SIG-M5 treated with dmso at 0.1 percent for 504 hours (cell line): ENCODE measurements at regions not wholly inside any gene's neighbourhood (a gene's known extent, or its start where the extent isn't known, plus 50 kb on each side); places are given as distances from the start of the nearest gene placed in this dataset.
A peak's percentile ranks its signal among the peaks of the same experiment; 100 is the strongest.

Experiments
- DNase-seq: peaks from one replicate; lab custom pipeline; 2025; ENCODE audit not compliant: unreplicated experiment; lab: John Stamatoyannopoulos, UW

- no peak for DNase-seq
Measured at GRCh38 chr14:73782623-73783022, 68.4 kb upstream of the PNMA1 start.

- DNase-seq: no peak
Measured at GRCh38 chr14:73780896-73781295, 66.7 kb upstream of the PNMA1 start.

- no peak for DNase-seq
Measured at GRCh38 chr14:73780391-73780790, 66.2 kb upstream of the PNMA1 start.

GRCh38 chr14:73778736-73779135, 64.6 kb upstream of the PNMA1 start:
- no peak for DNase-seq

GRCh38 chr14:73777420-73777819, 63.2 kb upstream of the PNMA1 start:
- DNase-seq: peak; percentile 13

- DNase-seq: no peak
Measured at GRCh38 chr14:73776194-73776537, 62.0 kb upstream of the PNMA1 start.

GRCh38 chr14:73775339-73776193, 61.4 kb upstream of the PNMA1 start:
- no peak for DNase-seq

GRCh38 chr14:73774671-73775070, 60.5 kb upstream of the PNMA1 start:
- no peak for DNase-seq

GRCh38 chr14:73774241-73774570, 60.0 kb upstream of the PNMA1 start:
- no peak for DNase-seq

GRCh38 chr14:73773441-73774240, 59.5 kb upstream of the PNMA1 start:
- no peak for DNase-seq

- peak; percentile 24 for DNase-seq
Measured at GRCh38 chr14:73771848-73772638, 57.9 kb upstream of the PNMA1 start.

- no peak for DNase-seq
Measured at GRCh38 chr14:73770977-73771847, 57.0 kb upstream of the PNMA1 start.

GRCh38 chr14:73768107-73768506, 53.9 kb upstream of the PNMA1 start:
- DNase-seq: no peak

- DNase-seq: peak; percentile 35
Measured at GRCh38 chr14:73764406-73765280, 50.5 kb upstream of the PNMA1 start.
